ENCODE measurements at regions not wholly inside any gene's neighbourhood (a gene's known extent, or its start where the extent isn't known, plus 50 kb on each side); places are given as distances from the start of the nearest gene placed in this dataset.
"Not testable (repeated sequence)": the region's sequence is repeated elsewhere in the genome, so short reads cannot be mapped to it uniquely, and the experiment has no call there.

DNA sequence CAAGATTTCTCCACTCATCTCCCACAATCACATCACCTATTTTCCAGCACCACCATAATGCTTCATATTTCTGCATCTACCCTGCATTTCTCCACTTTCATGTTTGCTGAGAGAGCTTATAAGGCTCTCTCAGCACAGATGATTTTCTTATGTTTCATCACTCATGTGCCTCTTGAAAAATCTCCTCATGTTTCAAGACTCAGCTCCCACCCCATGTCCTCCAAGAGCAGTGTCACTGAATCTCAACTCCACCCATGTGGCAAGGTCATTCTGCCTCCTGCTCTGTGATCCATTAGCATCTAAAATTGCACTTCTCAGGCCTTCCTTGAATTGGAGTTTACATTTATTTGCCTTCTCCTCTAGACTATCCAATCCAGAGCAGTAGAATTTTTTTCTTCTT is 178.7 kb upstream of the IRAK1BP1 start:
- Histone ChIP-seq H3K36me3 (ENCODE audit: insufficient read depth, low read depth, low read length) (no peaks in the 10 kb centered on the region), H3K9ac (ENCODE audit: low read depth, low read length) (no peak overlapping the region), H3K9me3 (ENCODE audit: insufficient read depth, low read depth, low read length) (no peaks in the 10 kb centered on the region), H3K4me3 (ENCODE audit: low read length) (no peak overlapping the region), H3K4me1 (ENCODE audit: insufficient read depth, low read length) (no peaks in the 10 kb centered on the region), H3K27ac (ENCODE audit: low read length) (no peak overlapping the region), H3K27me3 (ENCODE audit: insufficient read depth, low read length) (no peaks in the 10 kb centered on the region)

DNA sequence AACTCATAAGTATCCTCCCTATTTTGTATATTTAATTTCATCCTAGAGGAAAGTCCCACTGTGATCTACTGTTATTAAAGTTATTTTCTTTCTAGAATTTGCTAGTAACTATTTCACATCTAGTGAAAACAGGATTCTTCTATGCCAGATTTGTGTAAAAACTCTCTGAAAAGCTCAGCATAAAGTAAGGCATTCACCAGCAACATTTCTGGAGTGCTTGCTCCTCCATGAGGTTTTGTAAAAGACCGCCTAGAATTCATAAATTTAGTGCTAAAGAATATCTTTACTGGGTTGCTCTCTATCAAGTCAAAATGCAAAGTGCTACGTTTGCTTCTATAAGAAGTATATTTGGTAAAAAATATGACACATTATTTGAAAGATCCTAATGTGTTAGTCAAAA is 173.5 kb upstream of the IRAK1BP1 start:
- H3K9ac ChIP-seq (ENCODE audit: low read depth, low read length) = no peak overlapping the region

DNA sequence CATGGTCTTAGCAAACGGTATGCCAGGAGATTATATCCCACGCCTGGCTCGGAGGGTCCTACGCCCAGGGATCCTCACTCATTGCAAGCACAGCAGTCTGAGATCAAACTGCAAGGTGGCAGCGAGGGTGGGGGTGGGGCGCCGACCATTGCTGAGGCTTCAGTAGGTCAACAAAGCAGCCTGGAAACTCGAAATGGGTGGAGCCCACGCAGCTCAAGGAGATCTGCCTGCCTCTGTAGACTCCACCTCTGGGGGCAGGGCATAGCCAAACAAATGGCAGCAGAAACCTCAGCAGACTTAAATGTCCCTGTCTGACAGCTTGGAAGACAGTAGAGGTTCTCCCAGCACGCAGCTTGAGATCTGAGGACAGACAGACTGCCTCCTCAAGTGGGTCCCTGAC is 172.7 kb upstream of the IRAK1BP1 start:
- not testable (repeated sequence) for H3K36me3 ChIP-seq (ENCODE audit: insufficient read depth, low read depth, low read length); H3K27me3 ChIP-seq (ENCODE audit: insufficient read depth, low read length); H3K4me3 ChIP-seq (ENCODE audit: low read length); H3K9ac ChIP-seq (ENCODE audit: low read depth, low read length); H3K9me3 ChIP-seq (ENCODE audit: insufficient read depth, low read depth, low read length); H3K27ac ChIP-seq (ENCODE audit: low read length); H3K4me1 ChIP-seq (ENCODE audit: insufficient read depth, low read length)

More for the DNA sequence above, 173.5 kb upstream of the IRAK1BP1 start:
- Histone ChIP-seq H3K9me3 (ENCODE audit: insufficient read depth, low read depth, low read length) (peaks cover 7% of the 10 kb centered on the region; the same call in 1 of the 2 replicates), H3K4me3 (ENCODE audit: low read length) (no peak overlapping the region), H3K27ac (ENCODE audit: low read length) (no peak overlapping the region), H3K27me3 (ENCODE audit: insufficient read depth, low read length) (no peaks in the 10 kb centered on the region), H3K4me1 (ENCODE audit: insufficient read depth, low read length) (no peaks in the 10 kb centered on the region), H3K36me3 (ENCODE audit: insufficient read depth, low read depth, low read length) (no peaks in the 10 kb centered on the region)

DNA sequence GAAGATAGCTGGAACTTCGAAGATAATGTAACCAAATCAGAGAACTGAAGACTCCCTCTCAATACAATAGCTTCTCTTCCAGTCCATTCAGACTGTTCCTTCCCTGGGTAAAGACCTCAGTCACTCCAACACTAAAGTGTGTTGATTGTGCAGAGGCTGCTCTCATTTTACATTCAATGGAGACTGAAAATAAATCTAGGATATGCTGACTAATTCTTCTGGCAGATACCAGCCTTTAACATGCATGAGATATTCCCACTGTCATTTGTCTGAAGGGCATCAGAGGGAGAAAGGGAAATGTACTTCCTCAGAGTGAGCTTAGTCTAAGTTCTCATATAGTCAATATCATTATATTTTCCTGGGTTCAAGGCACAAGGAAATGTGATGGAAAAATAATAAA is 166.4 kb upstream of the IRAK1BP1 start:
- no peak overlapping the region for H3K27ac ChIP-seq (ENCODE audit: low read length)

DNA sequence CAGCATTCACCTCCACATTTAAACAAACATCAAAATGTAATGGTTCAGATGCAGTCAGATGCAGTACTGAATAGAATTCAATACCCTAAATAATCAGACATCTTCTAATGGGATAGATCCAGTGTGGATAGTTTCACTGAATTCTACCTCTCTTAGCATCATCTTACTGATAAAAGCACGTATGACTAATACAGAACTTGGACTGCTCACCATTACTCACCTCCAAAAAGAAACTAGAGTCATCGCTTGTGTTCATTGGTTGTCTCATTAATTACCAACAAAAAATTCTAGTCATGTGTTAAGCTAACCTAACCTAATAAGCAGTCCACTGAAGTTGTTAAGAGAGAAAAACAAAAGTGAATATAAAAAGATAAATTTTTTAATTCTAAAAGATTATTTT is 165.9 kb upstream of the IRAK1BP1 start:
- Histone ChIP-seq H3K27ac (ENCODE audit: low read length) (no peak overlapping the region), H3K4me3 (ENCODE audit: low read length) (no peak overlapping the region), H3K9ac (ENCODE audit: low read depth, low read length) (no peak overlapping the region)

More for the DNA sequence above, 166.4 kb upstream of the IRAK1BP1 start:
- Histone ChIP-seq H3K4me3 (ENCODE audit: low read length) (no peak overlapping the region), H3K9ac (ENCODE audit: low read depth, low read length) (no peak overlapping the region), H3K4me1 (ENCODE audit: insufficient read depth, low read length) (no peaks in the 10 kb centered on the region), H3K36me3 (ENCODE audit: insufficient read depth, low read depth, low read length) (no peaks in the 10 kb centered on the region), H3K27me3 (ENCODE audit: insufficient read depth, low read length) (no peaks in the 10 kb centered on the region), H3K9me3 (ENCODE audit: insufficient read depth, low read depth, low read length) (no peaks in the 10 kb centered on the region)

DNA sequence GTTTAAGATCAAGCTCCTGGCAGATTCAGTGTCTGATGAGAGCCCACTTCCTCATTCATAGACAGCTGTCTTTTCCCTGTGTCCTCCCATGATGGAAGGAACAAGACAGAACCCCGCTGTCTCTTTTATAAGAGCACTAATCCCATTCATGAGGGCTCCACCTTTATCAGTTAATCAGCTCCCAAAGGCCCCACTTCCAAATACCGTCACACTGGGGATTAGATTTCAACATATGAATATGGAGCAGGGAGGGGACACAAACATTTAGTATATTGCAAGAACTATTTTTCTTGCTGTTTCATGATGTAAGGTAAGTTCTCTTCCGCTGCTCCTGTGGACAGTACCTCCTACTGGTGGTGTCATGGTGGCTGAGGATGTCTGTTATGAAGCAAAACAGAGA is 158.3 kb upstream of the IRAK1BP1 start:
- Histone ChIP-seq H3K9ac (ENCODE audit: low read depth, low read length) (no peak overlapping the region), H3K36me3 (ENCODE audit: insufficient read depth, low read depth, low read length) (no peaks in the 10 kb centered on the region), H3K9me3 (ENCODE audit: insufficient read depth, low read depth, low read length) (no peaks in the 10 kb centered on the region), H3K4me1 (ENCODE audit: insufficient read depth, low read length) (no peaks in the 10 kb centered on the region), H3K4me3 (ENCODE audit: low read length) (no peak overlapping the region), H3K27ac (ENCODE audit: low read length) (no peak overlapping the region), H3K27me3 (ENCODE audit: insufficient read depth, low read length) (no peaks in the 10 kb centered on the region)

More for the DNA sequence above, 165.9 kb upstream of the IRAK1BP1 start:
- no peaks in the 10 kb centered on the region for H3K4me1 ChIP-seq (ENCODE audit: insufficient read depth, low read length)
- H3K36me3 ChIP-seq (ENCODE audit: insufficient read depth, low read depth, low read length) = no peaks in the 10 kb centered on the region
- no peaks in the 10 kb centered on the region for H3K9me3 ChIP-seq (ENCODE audit: insufficient read depth, low read depth, low read length)
- H3K27me3 ChIP-seq (ENCODE audit: insufficient read depth, low read length) = no peaks in the 10 kb centered on the region

DNA sequence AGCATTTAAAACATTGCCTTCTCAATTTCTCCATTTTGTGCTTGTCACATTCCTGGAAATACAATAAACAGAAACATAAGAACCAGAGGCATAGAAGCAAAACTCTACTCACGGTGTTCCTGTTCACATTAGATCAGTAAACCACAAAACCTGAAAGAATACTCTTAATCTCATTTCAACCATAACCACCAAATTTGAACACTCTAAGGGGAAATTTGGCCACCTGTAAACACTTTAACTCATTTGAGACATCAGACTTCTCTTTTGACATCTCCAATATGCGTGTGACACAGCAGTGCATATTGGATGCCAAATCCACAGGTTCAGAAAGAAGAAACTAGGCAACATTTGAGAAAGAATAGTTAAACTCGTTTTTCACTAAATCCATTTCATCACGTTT is 153.8 kb upstream of the IRAK1BP1 start:
- Histone ChIP-seq H3K27me3 (ENCODE audit: insufficient read depth, low read length) (no peaks in the 10 kb centered on the region), H3K9me3 (ENCODE audit: insufficient read depth, low read depth, low read length) (no peaks in the 10 kb centered on the region), H3K9ac (ENCODE audit: low read depth, low read length) (no peak overlapping the region), H3K4me3 (ENCODE audit: low read length) (no peak overlapping the region), H3K27ac (ENCODE audit: low read length) (no peak overlapping the region), H3K4me1 (ENCODE audit: insufficient read depth, low read length) (no peaks in the 10 kb centered on the region), H3K36me3 (ENCODE audit: insufficient read depth, low read depth, low read length) (no peaks in the 10 kb centered on the region)

DNA sequence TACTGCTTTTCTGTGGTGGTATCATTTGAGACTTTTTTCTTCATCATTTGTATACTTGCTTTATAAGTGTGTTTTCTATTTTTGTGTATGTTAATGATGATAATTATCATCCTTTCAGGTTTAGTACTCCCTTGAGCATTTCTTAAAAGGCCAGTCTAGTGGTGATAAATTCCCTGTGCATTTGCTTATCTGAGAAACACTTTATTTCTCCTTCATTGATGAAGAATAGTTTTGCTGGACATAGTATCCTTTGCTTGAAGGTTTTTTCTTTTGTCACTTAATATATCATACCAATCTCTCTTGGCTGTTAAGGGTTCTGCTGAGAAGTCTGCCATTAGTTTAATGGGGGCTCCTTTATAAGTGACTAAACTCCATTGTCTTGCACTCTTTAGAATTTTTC is 123.2 kb upstream of the IRAK1BP1 start:
- H3K4me1 ChIP-seq (ENCODE audit: insufficient read depth, low read length) = no peaks in the 10 kb centered on the region
- H3K9ac ChIP-seq (ENCODE audit: low read depth, low read length) = no peak overlapping the region
- H3K27ac ChIP-seq (ENCODE audit: low read length) = no peak overlapping the region
- no peaks in the 10 kb centered on the region for H3K27me3 ChIP-seq (ENCODE audit: insufficient read depth, low read length)
- no peak overlapping the region for H3K4me3 ChIP-seq (ENCODE audit: low read length)
- H3K36me3 ChIP-seq (ENCODE audit: insufficient read depth, low read depth, low read length) = no peaks in the 10 kb centered on the region
- H3K9me3 ChIP-seq (ENCODE audit: insufficient read depth, low read depth, low read length) = peaks cover 28% of the 10 kb centered on the region; the same call in 1 of the 2 replicates

DNA sequence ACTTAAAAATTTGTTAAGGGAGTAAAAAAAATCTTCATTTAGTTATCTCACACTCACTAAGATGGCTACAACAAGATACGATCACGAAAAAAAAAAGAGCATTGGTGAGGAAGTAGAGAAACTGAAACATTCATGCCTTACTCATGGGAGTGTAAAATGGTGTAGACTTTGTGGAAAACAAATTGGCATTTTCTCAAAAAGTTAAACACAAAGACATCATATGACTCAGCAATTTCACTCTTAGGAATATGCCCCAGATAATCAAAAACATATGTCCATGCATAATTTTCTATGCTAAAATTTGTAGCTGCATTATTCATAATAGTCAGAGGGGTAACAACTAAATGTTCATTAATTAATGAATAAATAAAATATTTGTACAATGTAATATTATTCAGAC is 120.9 kb upstream of the IRAK1BP1 start:
- Histone ChIP-seq H3K9me3 (ENCODE audit: insufficient read depth, low read depth, low read length) (peaks cover 28% of the 10 kb centered on the region; the same call in 1 of the 2 replicates), H3K4me1 (ENCODE audit: insufficient read depth, low read length) (no peaks in the 10 kb centered on the region), H3K36me3 (ENCODE audit: insufficient read depth, low read depth, low read length) (no peaks in the 10 kb centered on the region), H3K9ac (ENCODE audit: low read depth, low read length) (no peak overlapping the region), H3K27me3 (ENCODE audit: insufficient read depth, low read length) (no peaks in the 10 kb centered on the region), H3K27ac (ENCODE audit: low read length) (no peak overlapping the region), H3K4me3 (ENCODE audit: low read length) (no peak overlapping the region)

DNA sequence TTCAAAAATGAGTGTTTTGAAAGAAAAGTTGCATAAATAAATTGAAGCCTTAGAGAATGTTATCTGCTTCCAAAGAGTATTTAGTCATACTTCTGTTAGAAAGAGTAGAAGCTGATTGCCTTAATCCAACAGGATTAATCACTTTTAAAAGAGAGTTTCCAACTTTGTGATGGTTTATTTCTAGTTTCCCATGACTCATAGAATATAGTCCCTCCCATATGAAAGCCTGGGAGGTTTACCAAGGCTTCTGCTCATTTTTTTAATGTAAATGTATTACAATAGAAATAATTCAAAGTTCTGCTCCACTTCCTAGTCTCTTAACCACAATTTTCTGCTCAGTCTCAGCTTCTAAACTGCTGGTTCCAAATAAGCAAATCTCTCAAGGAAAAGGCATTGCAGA is 118.0 kb upstream of the IRAK1BP1 start:
- H3K9me3 ChIP-seq (ENCODE audit: insufficient read depth, low read depth, low read length) = peaks cover 24% of the 10 kb centered on the region; the same call in 1 of the 2 replicates
- no peaks in the 10 kb centered on the region for H3K36me3 ChIP-seq (ENCODE audit: insufficient read depth, low read depth, low read length)
- no peaks in the 10 kb centered on the region for H3K4me1 ChIP-seq (ENCODE audit: insufficient read depth, low read length)
- no peak overlapping the region for H3K27ac ChIP-seq (ENCODE audit: low read length)
- no peaks in the 10 kb centered on the region for H3K27me3 ChIP-seq (ENCODE audit: insufficient read depth, low read length)
- H3K4me3 ChIP-seq (ENCODE audit: low read length) = no peak overlapping the region
- no peak overlapping the region for H3K9ac ChIP-seq (ENCODE audit: low read depth, low read length)

DNA sequence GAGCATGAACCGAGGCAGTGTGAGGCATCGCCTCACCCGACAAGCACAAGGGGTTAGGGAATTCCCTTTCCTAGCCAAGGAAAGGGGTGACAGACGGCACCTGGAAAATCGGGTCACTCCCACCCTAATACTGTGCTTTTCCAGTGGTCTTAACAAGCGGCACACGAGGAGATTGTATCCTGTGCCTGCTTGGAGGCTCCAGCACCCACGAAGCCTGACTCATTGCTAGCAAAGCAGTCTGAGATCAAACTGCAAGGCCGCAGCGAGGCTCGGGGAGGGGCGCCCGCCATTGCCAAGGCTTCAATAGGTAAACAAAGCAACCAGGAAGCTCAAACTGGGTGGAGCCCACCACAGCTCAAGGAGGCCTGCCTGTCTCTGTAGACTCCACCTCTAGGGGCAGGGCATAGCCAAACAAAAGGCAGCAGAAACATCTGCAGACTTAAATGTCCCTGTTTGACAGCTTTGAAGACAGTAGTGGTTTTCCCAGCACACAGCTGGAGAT is 109.0 kb upstream of the IRAK1BP1 start:
- not testable (repeated sequence) for H3K27me3 ChIP-seq (ENCODE audit: insufficient read depth, low read length); H3K4me1 ChIP-seq (ENCODE audit: insufficient read depth, low read length); H3K9me3 ChIP-seq (ENCODE audit: insufficient read depth, low read depth, low read length); H3K9ac ChIP-seq (ENCODE audit: low read depth, low read length); H3K27ac ChIP-seq (ENCODE audit: low read length); H3K4me3 ChIP-seq (ENCODE audit: low read length); H3K36me3 ChIP-seq (ENCODE audit: insufficient read depth, low read depth, low read length)

DNA sequence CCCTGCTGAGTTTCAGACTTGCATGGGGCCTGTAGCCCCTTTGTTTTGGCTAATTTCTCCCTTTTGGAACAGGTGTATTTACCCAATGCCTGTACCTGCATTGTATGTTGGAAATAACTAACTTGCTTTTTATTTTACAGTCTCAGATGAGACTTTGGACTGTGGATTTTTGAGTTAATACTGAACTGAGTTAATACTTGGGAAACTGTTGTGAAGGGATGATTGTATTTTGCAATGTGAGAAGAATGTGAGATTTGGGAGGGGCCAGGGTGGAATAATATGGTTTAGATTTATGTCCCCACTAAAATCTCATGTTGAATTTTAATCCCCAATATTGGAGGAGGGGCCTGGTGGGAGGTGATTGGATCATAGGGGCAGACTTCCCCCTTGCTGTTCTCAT is 99.1 kb upstream of the IRAK1BP1 start:
- Histone ChIP-seq H3K27ac (ENCODE audit: low read length) (no peak overlapping the region), H3K27me3 (ENCODE audit: insufficient read depth, low read length) (no peaks in the 10 kb centered on the region), H3K36me3 (ENCODE audit: insufficient read depth, low read depth, low read length) (no peaks in the 10 kb centered on the region), H3K4me3 (ENCODE audit: low read length) (no peak overlapping the region), H3K9me3 (ENCODE audit: insufficient read depth, low read depth, low read length) (no peaks in the 10 kb centered on the region), H3K4me1 (ENCODE audit: insufficient read depth, low read length) (no peaks in the 10 kb centered on the region), H3K9ac (ENCODE audit: low read depth, low read length) (no peak overlapping the region)

DNA sequence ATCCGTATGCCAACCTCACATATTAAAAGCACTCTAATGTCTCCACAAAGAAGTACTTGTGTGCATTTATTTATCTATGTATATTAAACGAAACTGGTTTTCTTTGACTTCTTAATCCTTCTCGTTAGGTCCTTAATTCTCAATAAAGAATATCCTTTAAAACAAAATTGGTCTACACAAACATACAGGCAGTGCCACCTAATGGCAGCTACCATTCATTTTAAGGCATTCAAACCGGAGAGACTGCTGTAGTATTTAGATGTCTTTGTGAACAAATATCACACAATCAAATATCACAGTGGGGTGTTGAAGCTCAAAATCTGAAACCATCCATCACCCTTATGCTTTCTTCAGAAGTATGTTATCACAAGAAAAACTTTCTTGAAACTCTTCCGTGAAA is 96.6 kb upstream of the IRAK1BP1 start:
- H3K4me3 ChIP-seq (ENCODE audit: low read length) = no peak overlapping the region
- no peak overlapping the region for H3K9ac ChIP-seq (ENCODE audit: low read depth, low read length)
- H3K36me3 ChIP-seq (ENCODE audit: insufficient read depth, low read depth, low read length) = no peaks in the 10 kb centered on the region
- H3K27ac ChIP-seq (ENCODE audit: low read length) = no peak overlapping the region
- no peaks in the 10 kb centered on the region for H3K4me1 ChIP-seq (ENCODE audit: insufficient read depth, low read length)
- H3K27me3 ChIP-seq (ENCODE audit: insufficient read depth, low read length) = no peaks in the 10 kb centered on the region
- H3K9me3 ChIP-seq (ENCODE audit: insufficient read depth, low read depth, low read length) = no peaks in the 10 kb centered on the region

All from iPS-20b (cell line).